Endodermal cell (in vitro differentiated cells): ENCODE measurements at regions not wholly inside any gene's neighbourhood (a gene's known extent, or its start where the extent isn't known, plus 50 kb on each side); places are given as distances from the start of the nearest gene placed in this dataset.

Experiments used
- DNase-seq: peaks from one replicate; pipeline ENCODE4 v3.0.0-alpha.2; 2017
- H3K27ac ChIP-seq: 2 replicates; pipeline ENCODE4 v1.5.1; 2013; ENCODE audit warnings: mild to moderate bottlenecking, low read depth, low read length, moderate library complexity
- H3K27me3 ChIP-seq: 2 replicates; pipeline ENCODE4 v1.6.1; 2013; ENCODE audit warnings: mild to moderate bottlenecking, low read length, moderate library complexity; ENCODE audit not compliant: insufficient read depth, control insufficient read depth, poor library complexity, severe bottlenecking
- H3K36me3 ChIP-seq: 2 replicates; pipeline ENCODE4 v1.7.0; 2013; ENCODE audit warnings: mild to moderate bottlenecking, low read length, moderate library complexity; ENCODE audit not compliant: control insufficient read depth, insufficient read depth
- H3K4me1 ChIP-seq: one replicate; pipeline ENCODE4 v1.7.0; 2013; ENCODE audit warnings: low read length; ENCODE audit not compliant: control insufficient read depth, insufficient read depth
- H3K4me3 ChIP-seq: 2 replicates; pipeline ENCODE4 v1.5.1; 2013; ENCODE audit warnings: mild to moderate bottlenecking, low read length, moderate library complexity
- H3K9ac ChIP-seq: 2 replicates; pipeline ENCODE4 v1.6.1; 2013; ENCODE audit warnings: mild to moderate bottlenecking, low read length, moderate library complexity; ENCODE audit not compliant: poor library complexity, severe bottlenecking; ENCODE audit errors: extremely low read depth
- H3K9me3 ChIP-seq: 2 replicates; pipeline ENCODE4 v1.6.1; 2013; ENCODE audit warnings: mild to moderate bottlenecking, low read length, moderate library complexity; ENCODE audit not compliant: control insufficient read depth
- H3K27ac Mint-ChIP-seq: 2 replicates; pipeline ENCODE4 v1.8.0; 2020; ENCODE audit warnings: mixed read lengths
- H3K27me3 Mint-ChIP-seq: 2 replicates; pipeline ENCODE4 v1.8.0; 2021; ENCODE audit warnings: mild to moderate bottlenecking, mixed read lengths; ENCODE audit not compliant: insufficient read depth
- H3K36me3 Mint-ChIP-seq: 2 replicates; pipeline ENCODE4 v1.8.0; 2020; ENCODE audit warnings: low read depth, mixed read lengths
- H3K4me1 Mint-ChIP-seq: 2 replicates; pipeline ENCODE4 v1.8.0; 2020; ENCODE audit warnings: mixed read lengths
- H3K4me3 Mint-ChIP-seq: 2 replicates; pipeline ENCODE4 v1.8.0; 2020; ENCODE audit warnings: mild to moderate bottlenecking, moderate library complexity, mixed read lengths
- H3K9me3 Mint-ChIP-seq: 2 replicates; pipeline ENCODE4 v1.8.0; 2020; ENCODE audit warnings: mild to moderate bottlenecking, mixed read lengths
- CTCF ChIP-seq: fragments of 200-600 bp; sonication (generic); conservative IDR thresholded peaks from 2 replicates; pipeline ENCODE4 v1.5.0; 2021; ENCODE audit warnings: antibody characterized with exemption, mild to moderate bottlenecking
- WGBS, 2 experiments: methylation state at CpG; one replicate each; pipeline versions ENCODE4 v1.1.5 to v1.1.7; 2013; ENCODE audit warnings: missing lambda C conversion rate in 2 of 2, mixed read lengths in 1 of 2; ENCODE audit not compliant: insufficient coverage in 1 of 2, insufficient read length in 1 of 2; 5-methylcytosine and 5-hydroxymethylcytosine counted together

GRCh38 chr4:33045334-33045733, 2325.2 kb downstream of the PCDH7 start:
- H3K27me3 Mint-ChIP-seq, result no peaks in the 10 kb centered on the region
- H3K9me3 Mint-ChIP-seq, result no peaks in the 10 kb centered on the region
- no peak overlapping the region for H3K9ac ChIP-seq
- H3K36me3 Mint-ChIP-seq, result no peaks in the 10 kb centered on the region
- H3K36me3 ChIP-seq, result no peaks in the 10 kb centered on the region
- H3K27ac Mint-ChIP-seq, result no peak overlapping the region
- no peaks in the 10 kb centered on the region for H3K4me1 ChIP-seq
- no peaks in the 10 kb centered on the region for H3K27me3 ChIP-seq
- H3K27ac ChIP-seq, result no peak overlapping the region
- H3K4me1 Mint-ChIP-seq, result no peaks in the 10 kb centered on the region
- no peak overlapping the region for H3K4me3 Mint-ChIP-seq
- WGBS, 2 experiments, result 80 to 100% methylated on average over 1 of the region's 1 CpG
- no peak for DNase-seq
- H3K9me3 ChIP-seq, result no peaks in the 10 kb centered on the region
- no peak for TF ChIP-seq CTCF
- no peak overlapping the region for H3K4me3 ChIP-seq

GRCh38 chr4:33052241-33052640, 2332.1 kb downstream of the PCDH7 start:
- DNase-seq, result no peak
- H3K9me3 Mint-ChIP-seq, result no peaks in the 10 kb centered on the region
- H3K9me3 ChIP-seq, result no peaks in the 10 kb centered on the region
- WGBS, 2 experiments, result 88 to 90% methylated on average over 2 to 4 of the region's 5 CpGs
- H3K4me1 ChIP-seq, result no peaks in the 10 kb centered on the region
- no peak overlapping the region for H3K4me3 ChIP-seq
- no peak overlapping the region for H3K4me3 Mint-ChIP-seq
- H3K4me1 Mint-ChIP-seq, result no peaks in the 10 kb centered on the region
- H3K27ac ChIP-seq, result no peak overlapping the region
- H3K36me3 Mint-ChIP-seq, result no peaks in the 10 kb centered on the region
- H3K27ac Mint-ChIP-seq, result no peak overlapping the region
- H3K27me3 Mint-ChIP-seq, result no peaks in the 10 kb centered on the region
- no peaks in the 10 kb centered on the region for H3K36me3 ChIP-seq
- TF ChIP-seq CTCF, result no peak
- H3K9ac ChIP-seq, result no peak overlapping the region
- no peaks in the 10 kb centered on the region for H3K27me3 ChIP-seq

DNA sequence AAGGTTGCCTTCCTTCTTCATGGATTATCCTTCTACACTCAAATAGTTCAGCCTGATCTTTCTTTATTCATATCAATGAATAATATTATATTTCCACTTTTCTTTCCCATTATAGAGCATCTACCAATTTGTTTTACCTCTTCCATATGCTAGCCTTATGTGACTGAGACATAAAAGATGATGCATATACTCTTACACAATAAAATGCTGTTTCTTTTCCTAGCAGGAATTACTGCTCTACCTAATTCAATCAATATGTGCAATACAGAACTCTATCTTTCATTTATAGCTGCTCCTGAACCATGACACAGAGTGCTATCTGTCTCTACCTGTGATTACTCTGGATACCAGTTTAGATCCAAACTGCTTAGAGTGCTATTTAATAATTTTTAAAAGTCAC, 2334.0 kb downstream of the PCDH7 start:
- Mint-ChIP-seq H3K4me1 (no peaks in the 10 kb centered on the region), H3K4me3 (no peak overlapping the region), H3K9me3 (no peaks in the 10 kb centered on the region), H3K36me3 (no peaks in the 10 kb centered on the region), H3K27ac (no peak overlapping the region), H3K27me3 (no peaks in the 10 kb centered on the region)
- no peak overlapping the region for H3K9ac ChIP-seq
- no peak overlapping the region for H3K27ac ChIP-seq
- no peaks in the 10 kb centered on the region for H3K36me3 ChIP-seq
- TF ChIP-seq CTCF, result no peak
- H3K27me3 ChIP-seq, result no peaks in the 10 kb centered on the region
- DNase-seq, result no peak
- H3K9me3 ChIP-seq, result no peaks in the 10 kb centered on the region
- H3K4me1 ChIP-seq, result no peaks in the 10 kb centered on the region
- H3K4me3 ChIP-seq, result no peak overlapping the region
